HEK293 (cell line): ENCODE measurements at regions not wholly inside any gene's neighbourhood (a gene's known extent, or its start where the extent isn't known, plus 50 kb on each side); places are given as distances from the start of the nearest gene placed in this dataset.

Experiments
- CTCF ChIA-PET: fragments of 350-600 bp; formaldehyde crosslinking; extraction: SDS; loops from one replicate; lab custom pipeline; 2021; ENCODE audit warnings: antibody characterized with exemption; lab: Yijun Ruan, JAX
- POLR2A ChIA-PET: fragments of 300-600 bp; formaldehyde crosslinking; extraction: SDS; loops from one replicate; lab custom pipeline; 2020; ENCODE audit warnings: antibody characterized with exemption, inconsistent platforms; lab: Yijun Ruan, JAX
- H3K27ac ChIP-seq: fragments of 200-500 bp; sonication (Bioruptor generic); 2 replicates; pipeline ENCODE4 v1.5.1; 2014; ENCODE audit warnings: low read depth, low read length, control low read depth, inconsistent platforms; ENCODE audit errors: extremely low read depth
- H3K36me3 ChIP-seq, 2 experiments: fragments of 200-500 bp in 1 of 2; sonication (Bioruptor generic) in 1 of 2; 1 replicate in 1 of 2; 2 replicates in 1 of 2; pipeline ENCODE4 v1.5.1; 2014 to 2017; ENCODE audit warnings: inconsistent platforms in 2 of 2, low read length in 2 of 2; ENCODE audit not compliant: control insufficient read depth in 2 of 2, insufficient read depth in 1 of 2
- H3K4me1 ChIP-seq: fragments of 200-500 bp; sonication (Bioruptor generic); 2 replicates; pipeline ENCODE4 v1.5.1; 2014; ENCODE audit warnings: mild to moderate bottlenecking, low read length, inconsistent platforms; ENCODE audit not compliant: control insufficient read depth, insufficient read depth
- H3K4me3 ChIP-seq: 2 replicates; pipeline ENCODE4 v1.5.1; 2011; ENCODE audit warnings: low read depth, mild to moderate bottlenecking, control low read depth, low read length, moderate library complexity
- H3K9me3 ChIP-seq: fragments of 200-500 bp; sonication (Bioruptor generic); 2 replicates; pipeline ENCODE4 v1.5.1; 2014; ENCODE audit warnings: low read depth, low read length, inconsistent platforms; ENCODE audit not compliant: control insufficient read depth, insufficient read depth
- ELK4 ChIP-seq: IDR thresholded peaks from 2 replicates; pipeline ENCODE4 v1.6.1; 2011; ENCODE audit warnings: mild to moderate bottlenecking, low read depth, low read length, borderline replicate concordance
- PBX3 ChIP-seq: sonication (generic); formaldehyde crosslinking; IDR thresholded peaks from 2 replicates; pipeline ENCODE4 v1.8.1; 2022; ENCODE audit warnings: mild to moderate bottlenecking, moderate library complexity, missing genetic modification reagents
- REST ChIP-seq: fragments of 450-650 bp; formaldehyde crosslinking; IDR thresholded peaks from 2 replicates; pipeline ENCODE4 v1.5.1; 2016; ENCODE audit warnings: missing biosample characterization, missing genetic modification characterization
- SP2 ChIP-seq: fragments of 450-650 bp; formaldehyde crosslinking; IDR thresholded peaks from 2 replicates; pipeline ENCODE4 v1.5.1; 2016; ENCODE audit warnings: missing biosample characterization, missing genetic modification characterization
- WT1 ChIP-seq: fragments of 450-650 bp; formaldehyde crosslinking; IDR thresholded peaks from 2 replicates; pipeline ENCODE4 v1.5.1; 2016; ENCODE audit warnings: missing biosample characterization, missing genetic modification characterization
- ZBTB6 ChIP-seq: fragments of 450-650 bp; formaldehyde crosslinking; IDR thresholded peaks from 2 replicates; pipeline ENCODE4 v1.5.1; 2017; ENCODE audit warnings: missing biosample characterization, missing genetic modification characterization
- ZNF10 ChIP-seq: fragments of 450-650 bp; formaldehyde crosslinking; IDR thresholded peaks from 2 replicates; pipeline ENCODE4 v1.5.1; 2017; ENCODE audit warnings: missing biosample characterization, missing genetic modification characterization
- ZNF155 ChIP-seq: fragments of 450-650 bp; formaldehyde crosslinking; IDR thresholded peaks from 2 replicates; pipeline ENCODE4 v1.5.1; 2016; ENCODE audit warnings: missing biosample characterization, missing genetic modification characterization
- ZNF169 ChIP-seq: fragments of 450-650 bp; formaldehyde crosslinking; IDR thresholded peaks from 2 replicates; pipeline ENCODE4 v1.5.1; 2016; ENCODE audit warnings: missing biosample characterization, missing genetic modification characterization
- ZNF24 ChIP-seq: fragments of 450-650 bp; formaldehyde crosslinking; IDR thresholded peaks from 2 replicates; pipeline ENCODE4 v1.5.1; 2016; ENCODE audit warnings: missing biosample characterization, missing genetic modification characterization
- ZNF280C ChIP-seq: fragments of 450-650 bp; formaldehyde crosslinking; IDR thresholded peaks from 2 replicates; pipeline ENCODE4 v1.5.1; 2016; ENCODE audit warnings: missing biosample characterization, missing genetic modification characterization
- ZNF398 ChIP-seq: fragments of 450-650 bp; formaldehyde crosslinking; IDR thresholded peaks from 2 replicates; pipeline ENCODE4 v1.5.1; 2017; ENCODE audit warnings: missing biosample characterization, missing genetic modification characterization
- ZNF423 ChIP-seq: fragments of 450-650 bp; formaldehyde crosslinking; IDR thresholded peaks from 2 replicates; pipeline ENCODE4 v1.5.1; 2016; ENCODE audit warnings: missing biosample characterization, missing genetic modification characterization
- ZNF426 ChIP-seq: fragments of 450-650 bp; formaldehyde crosslinking; IDR thresholded peaks from 2 replicates; pipeline ENCODE4 v1.5.1; 2017; ENCODE audit warnings: missing biosample characterization, missing genetic modification characterization, mild to moderate bottlenecking, inconsistent platforms, moderate library complexity
- ZNF510 ChIP-seq: fragments of 450-650 bp; formaldehyde crosslinking; IDR thresholded peaks from 2 replicates; pipeline ENCODE4 v1.5.1; 2018; ENCODE audit warnings: mild to moderate bottlenecking, missing genetic modification characterization, missing biosample characterization; ENCODE audit not compliant: insufficient replicate concordance
- ZNF548 ChIP-seq: fragments of 450-650 bp; formaldehyde crosslinking; IDR thresholded peaks from 2 replicates; pipeline ENCODE4 v1.5.1; 2016; ENCODE audit warnings: missing biosample characterization, missing genetic modification characterization
- ZNF571 ChIP-seq: fragments of 450-650 bp; formaldehyde crosslinking; IDR thresholded peaks from 2 replicates; pipeline ENCODE4 v1.5.0; 2017; ENCODE audit warnings: missing biosample characterization, missing genetic modification characterization
- ZNF654 ChIP-seq: fragments of 450-650 bp; formaldehyde crosslinking; IDR thresholded peaks from 2 replicates; pipeline ENCODE4 v1.5.1; 2016; ENCODE audit warnings: low read depth, missing biosample characterization, missing genetic modification characterization
- ZNF791 ChIP-seq: fragments of 450-650 bp; formaldehyde crosslinking; IDR thresholded peaks from 2 replicates; pipeline ENCODE4 v1.5.1; 2016; ENCODE audit warnings: missing biosample characterization, missing genetic modification characterization
- ZSCAN16 ChIP-seq: fragments of 450-650 bp; formaldehyde crosslinking; IDR thresholded peaks from 2 replicates; pipeline ENCODE4 v1.5.1; 2016; ENCODE audit warnings: missing biosample characterization, missing genetic modification characterization
- ZSCAN5A ChIP-seq: fragments of 450-650 bp; formaldehyde crosslinking; IDR thresholded peaks from 2 replicates; pipeline ENCODE4 v1.5.1; 2016; ENCODE audit warnings: missing biosample characterization, missing genetic modification characterization

GRCh38 chr9:92196400-92196799, 81.2 kb upstream of the SPTLC1 start:
- H3K27ac ChIP-seq, result no peak overlapping the region
- no peaks in the 10 kb centered on the region for H3K9me3 ChIP-seq
- H3K4me1 ChIP-seq, result no peaks in the 10 kb centered on the region
- no peak for TF ChIP-seq ZSCAN16 (tag by site-specific recombination)
- TF ChIP-seq SP2, result no peak
- TF ChIP-seq WT1 (tag by site-specific recombination), result no peak
- no peak for TF ChIP-seq ELK4
- no peak for TF ChIP-seq ZNF169 (tag by site-specific recombination)
- no peak for TF ChIP-seq ZNF654 (tag by site-specific recombination)
- TF ChIP-seq ZNF24, result no peak
- no peak for TF ChIP-seq ZNF423 (tag by site-specific recombination)
- no peak for TF ChIP-seq ZNF426 (tag by site-specific recombination)
- TF ChIP-seq ZBTB6 (tag by site-specific recombination), result no peak
- TF ChIP-seq ZNF280C (tag by site-specific recombination), result no peak
- ChIA-PET CTCF (interaction anchor here (0.9 to 1.4 kb wide), 2 partner anchors 20 to 56 kb away, joined by 4 read pairs; no protein-coding TSS in a partner anchor), POLR2A (no interaction called here)
- no peak overlapping the region for H3K4me3 ChIP-seq
- H3K36me3 ChIP-seq, result no peaks in the 10 kb centered on the region

GRCh38 chr9:92191801-92192200, 76.6 kb upstream of the SPTLC1 start:
- CTCF ChIA-PET, result no interaction called here
- H3K9me3 ChIP-seq, result no peaks in the 10 kb centered on the region
- no peaks in the 10 kb centered on the region for H3K4me1 ChIP-seq
- POLR2A ChIA-PET, result no interaction called here
- no peak overlapping the region for H3K4me3 ChIP-seq
- no peak overlapping the region for H3K27ac ChIP-seq
- H3K36me3 ChIP-seq, result no peaks in the 10 kb centered on the region
- TF ChIP-seq ZNF791 (tag by site-specific recombination) (no peak), ZSCAN5A (tag by site-specific recombination) (no peak), ZNF548 (tag by site-specific recombination) (no peak), ZNF571 (tag by site-specific recombination) (no peak)

- no peak overlapping the region for H3K27ac ChIP-seq
- no peaks in the 10 kb centered on the region for H3K9me3 ChIP-seq
- no peaks in the 10 kb centered on the region for H3K36me3 ChIP-seq
- POLR2A ChIA-PET, result no interaction called here
- no peak overlapping the region for H3K4me3 ChIP-seq
- H3K4me1 ChIP-seq, result no peaks in the 10 kb centered on the region
- CTCF ChIA-PET, result interaction anchor here (0.6 kb wide), 1 partner anchor 594 kb away, joined by 3 read pairs; no protein-coding TSS in a partner anchor
- TF ChIP-seq ZNF155 (tag by site-specific recombination) (no peak), ZNF10 (no peak), ZNF510 (no peak), ZNF398 (no peak), REST (tag by site-specific recombination) (no peak), PBX3 (CRISPR knock-in tag) (no peak)
These were observed 75.2 kb upstream of the SPTLC1 start for GRCh38 chr9:92190536-92190790.
